ENCODE measurements at regions not wholly inside any gene's neighbourhood (a gene's known extent, or its start where the extent isn't known, plus 50 kb on each side); places are given as distances from the start of the nearest gene placed in this dataset.

- TF ChIP-seq EZH2phosphoT487 (IDR thresholded peaks at IDR 0.05; ENCODE audit: insufficient read depth, low read depth) (no peak), EZH2 (IDR thresholded peaks at IDR 0.05; ENCODE audit: insufficient read depth, poor library complexity, severe bottlenecking) (no peak)
These were observed 77.2 kb upstream of the FTH1 start for GRCh38 chr11:62044639-62045121.
